Ureter (tissue), 1 donor: ENCODE measurements at regions not wholly inside any gene's neighbourhood (a gene's known extent, or its start where the extent isn't known, plus 50 kb on each side); places are given as distances from the start of the nearest gene placed in this dataset.

ENCODE experiments used
- DNase-seq: peaks from one replicate; pipeline ENCODE4 v3.0.0-alpha.2; 2020; ENCODE audit warnings: low spot score
- donor health status: DM: yes; HTN: yes; CAD: no.

- DNase-seq: no peak
Observed at GRCh38 chr13:105232439-105232838, 1303.0 kb downstream of the EFNB2 start.

DNA sequence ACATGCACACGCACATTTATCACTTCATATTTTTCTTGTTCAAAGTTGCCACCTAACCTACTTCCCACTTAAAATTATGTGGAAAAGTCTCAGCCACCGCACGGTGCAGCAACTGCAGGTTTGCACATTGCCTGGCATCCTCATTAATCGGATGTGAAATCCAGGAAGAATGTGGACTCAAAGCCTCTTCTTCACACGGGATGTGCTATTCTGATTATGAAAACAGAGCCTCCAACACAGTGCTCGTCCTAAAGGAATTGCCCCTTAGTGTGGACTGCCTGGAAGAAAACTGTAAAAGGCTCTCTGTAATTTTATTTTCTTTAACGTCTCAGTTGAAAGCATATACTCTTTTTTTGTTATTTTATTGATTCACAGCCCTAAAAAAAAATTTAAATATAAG is 1303.5 kb downstream of the EFNB2 start:
- no peak for DNase-seq

- DNase-seq: no peak
Observed at GRCh38 chr13:105231579-105231978, 1303.9 kb downstream of the EFNB2 start.

GRCh38 chr13:105220881-105221280 is 1314.6 kb downstream of the EFNB2 start:
- DNase-seq: no peak

DNA sequence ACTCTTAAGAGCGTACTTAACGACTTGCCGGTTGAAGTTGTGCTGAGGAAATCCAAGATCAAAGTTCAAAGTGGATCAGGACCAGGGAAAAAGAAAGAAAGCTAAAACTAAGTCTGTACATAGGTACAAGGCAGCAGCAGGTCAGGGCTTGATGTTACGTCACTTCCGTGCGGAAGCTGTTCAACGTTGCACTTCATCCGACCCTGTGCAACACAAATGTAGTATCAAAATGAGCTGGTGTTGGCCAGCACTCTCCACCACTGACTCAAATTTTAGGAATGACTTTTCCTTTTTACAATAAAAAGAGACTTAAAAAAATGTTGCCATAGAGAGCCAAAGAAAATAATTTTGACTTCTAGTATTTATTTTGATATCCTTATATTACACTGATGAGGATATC is 1315.4 kb downstream of the EFNB2 start:
- no peak for DNase-seq

DNA sequence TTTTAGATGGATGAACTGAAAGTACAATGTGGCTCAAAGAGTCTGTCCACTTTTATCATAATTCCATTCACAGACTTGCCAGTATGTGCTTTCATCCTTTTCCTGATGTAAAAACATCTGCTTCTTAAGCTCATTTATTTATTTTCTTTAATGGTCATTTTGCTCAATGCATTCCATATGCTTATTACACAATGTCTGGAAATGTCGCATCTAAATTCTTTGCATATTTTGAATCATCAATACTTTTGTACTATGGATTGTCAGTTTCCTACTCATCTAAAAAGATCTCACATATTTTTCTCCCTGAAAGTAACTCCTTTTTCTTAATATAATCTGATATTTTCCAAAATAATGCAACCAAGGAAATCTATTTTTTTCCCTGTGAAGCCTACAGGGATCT is 1315.8 kb downstream of the EFNB2 start:
- DNase-seq: no peak

GRCh38 chr13:105213512-105213911 is 1322.0 kb downstream of the EFNB2 start:
- DNase-seq: no peak

DNA sequence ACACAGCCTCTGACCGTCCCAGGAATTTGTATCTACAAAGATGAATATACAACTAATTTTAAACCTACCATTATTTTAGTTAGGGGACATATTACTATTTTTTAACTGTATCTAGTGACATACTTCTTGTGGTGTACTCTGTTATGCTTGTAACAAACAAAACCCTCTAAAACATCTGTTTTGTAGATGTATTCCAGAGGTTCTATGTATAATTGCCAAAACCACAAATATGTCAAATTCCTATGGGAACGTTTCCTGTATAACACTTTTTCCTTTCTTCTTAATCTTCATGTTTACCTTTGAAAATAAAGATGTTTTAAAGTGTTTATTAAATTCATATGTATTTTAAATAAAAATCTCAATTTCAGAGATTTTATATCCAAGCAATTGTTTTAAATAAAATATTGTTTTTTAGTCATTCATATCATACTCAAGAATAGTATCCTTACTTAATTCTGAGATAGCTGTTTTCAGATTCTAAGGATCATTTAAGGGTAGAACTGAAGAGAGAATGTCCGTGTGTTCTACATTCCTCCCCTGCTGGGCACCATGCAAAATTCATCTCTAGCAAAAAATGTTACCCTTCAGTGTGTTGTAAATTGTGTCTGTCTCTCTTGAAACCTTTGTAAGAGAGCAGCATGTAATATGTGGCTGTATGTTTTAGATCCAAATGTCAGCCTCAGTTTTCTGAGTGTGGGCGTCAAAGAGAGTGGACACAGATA is 1327.7 kb downstream of the EFNB2 start:
- DNase-seq: no peak

- no peak for DNase-seq
Observed at GRCh38 chr13:105202354-105202753, 1333.1 kb downstream of the EFNB2 start.

- DNase-seq: no peak
Observed at GRCh38 chr13:105201351-105201750, 1334.1 kb downstream of the EFNB2 start.

- DNase-seq: no peak
Observed at GRCh38 chr13:105200181-105200580, 1335.3 kb downstream of the EFNB2 start.

DNA sequence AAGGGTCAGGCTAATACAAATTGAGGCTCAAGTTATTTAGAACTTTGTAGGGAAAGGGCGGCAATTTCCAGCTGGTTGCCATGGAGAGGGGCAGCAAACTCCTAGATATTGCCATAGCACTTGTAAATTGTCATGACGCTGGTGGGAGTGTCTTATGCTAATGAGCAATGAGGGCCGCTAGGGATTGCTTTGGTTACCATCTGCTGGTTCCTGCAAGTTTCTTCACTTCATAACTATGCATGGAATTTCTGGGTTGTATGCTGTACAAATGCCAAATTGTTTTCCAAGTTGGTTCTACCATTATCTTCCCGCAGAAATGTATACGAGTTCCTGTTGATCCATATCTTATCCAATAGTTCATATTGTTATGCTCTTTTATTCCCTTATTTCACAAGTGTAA is 1339.4 kb downstream of the EFNB2 start:
- no peak for DNase-seq

- no peak for DNase-seq
Observed at GRCh38 chr13:105193026-105193425, 1342.4 kb downstream of the EFNB2 start.

- DNase-seq: no peak
Observed at GRCh38 chr13:105184201-105184600, 1351.3 kb downstream of the EFNB2 start.

GRCh38 chr13:105177265-105177900 is 1358.1 kb downstream of the EFNB2 start:
- DNase-seq: no peak

GRCh38 chr13:105170438-105170837 is 1365.0 kb downstream of the EFNB2 start:
- no peak for DNase-seq

GRCh38 chr13:105168295-105168694 is 1367.2 kb downstream of the EFNB2 start:
- no peak for DNase-seq

GRCh38 chr13:105167385-105167784 is 1368.1 kb downstream of the EFNB2 start:
- DNase-seq: no peak

- no peak for DNase-seq
Observed at GRCh38 chr13:105165449-105166125, 1369.9 kb downstream of the EFNB2 start.

GRCh38 chr13:105159841-105160240 is 1375.6 kb downstream of the EFNB2 start:
- no peak for DNase-seq

DNA sequence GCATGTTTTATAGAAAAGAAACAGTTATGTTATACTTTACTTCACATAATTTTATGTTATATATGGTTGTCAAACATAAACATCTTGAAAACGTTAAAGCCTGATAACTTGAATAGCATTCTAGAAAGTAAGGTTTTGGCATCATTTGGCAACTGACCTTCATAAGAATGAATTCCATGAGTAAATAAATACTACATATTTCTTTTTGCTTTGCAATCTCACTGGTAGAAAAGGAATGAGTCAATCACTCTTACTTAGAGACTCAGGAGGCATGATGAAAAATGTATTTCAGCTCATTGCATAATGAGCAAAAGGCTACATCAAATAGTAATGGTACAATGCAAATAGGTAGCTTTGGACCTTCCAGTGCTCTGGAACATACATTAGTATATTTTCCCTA is 1381.9 kb downstream of the EFNB2 start:
- no peak for DNase-seq

GRCh38 chr13:105151639-105152038 is 1383.8 kb downstream of the EFNB2 start:
- DNase-seq: no peak

DNA sequence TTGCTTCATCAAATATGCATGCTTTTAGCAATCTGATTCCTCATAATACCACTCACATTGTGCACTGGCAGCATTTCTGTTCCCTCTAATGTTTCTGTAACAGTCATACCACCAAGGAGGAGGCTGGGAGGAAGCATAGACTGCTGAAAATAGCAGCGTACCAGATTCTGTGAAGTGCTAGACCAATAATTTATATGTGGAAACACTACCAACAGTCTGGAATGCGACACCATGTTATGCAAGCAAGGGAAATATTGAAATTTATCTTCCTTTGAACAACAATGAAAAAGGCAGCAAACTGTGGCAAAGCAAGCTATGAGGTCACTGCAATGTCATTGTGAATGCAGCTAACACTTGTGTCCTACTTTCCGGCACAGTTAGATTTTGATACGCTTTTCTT is 1388.0 kb downstream of the EFNB2 start:
- DNase-seq: no peak
